IMR-90 (cell line): ENCODE measurements at regions not wholly inside any gene's neighbourhood (a gene's known extent, or its start where the extent isn't known, plus 50 kb on each side); places are given as distances from the start of the nearest gene placed in this dataset.

Source experiments
- ATAC-seq: fragments of 200-7000 bp; cut with Tn5 transposase; 2 replicates; pipeline ENCODE4 v1.9.1; 2020; ENCODE audit warnings: low read depth, mild to moderate bottlenecking, moderate library complexity
- BruUV-seq: library from RNA; stranded (reverse); fragments of 400-500 nt; replicated peaks from 2 replicates; lab custom pipeline; 2021; lab: Mats Ljungman, UMichigan
- CTCF ChIA-PET: fragments of 300-600 bp; formaldehyde crosslinking; extraction: SDS; loops from one replicate; lab custom pipeline; 2021; ENCODE audit warnings: antibody characterized with exemption; lab: Yijun Ruan, JAX
- POLR2A ChIA-PET: fragments of 300-600 bp; sonication (Branson Sonifier 250); formaldehyde crosslinking; loops from one replicate; lab custom pipeline; 2022; ENCODE audit warnings: antibody characterized with exemption; ENCODE audit not compliant: unreplicated experiment; lab: Charles Lee
- DNase-seq: peaks from one replicate; pipeline ENCODE4 v3.0.0; 2013
- H2AFZ ChIP-seq: replicated peaks from 2 replicates; pipeline ENCODE3; 2013; ENCODE audit warnings: low read length, mild to moderate bottlenecking; ENCODE audit not compliant: poor library complexity
- H2AK5ac ChIP-seq: 2 replicates; pipeline ENCODE4 v1.6.1; 2013; ENCODE audit warnings: low read depth, low read length, inconsistent platforms
- H2AK9ac ChIP-seq: replicated peaks from 2 replicates; pipeline ENCODE3; 2013; ENCODE audit warnings: mild to moderate bottlenecking, low read depth, low read length, moderate library complexity; ENCODE audit not compliant: poor library complexity
- H2BK120ac ChIP-seq: 2 replicates; pipeline ENCODE4 v1.6.1; 2013; ENCODE audit warnings: low read depth, low read length, inconsistent platforms
- H2BK15ac ChIP-seq: 3 replicates; pipeline ENCODE4 v1.6.1; 2013; ENCODE audit warnings: low read depth, low read length, inconsistent platforms
- H2BK20ac ChIP-seq: 2 replicates; pipeline ENCODE4 v1.6.1; 2013; ENCODE audit warnings: low read depth, mild to moderate bottlenecking, inconsistent platforms, low read length, moderate library complexity
- H2BK5ac ChIP-seq: 2 replicates; pipeline ENCODE4 v1.6.1; 2013; ENCODE audit warnings: mild to moderate bottlenecking, low read depth, low read length, inconsistent platforms; ENCODE audit not compliant: poor library complexity, severe bottlenecking
- H3K14ac ChIP-seq: replicated peaks from 2 replicates; pipeline ENCODE4 v1.6.1; 2013; ENCODE audit warnings: low read depth, low read length, inconsistent platforms
- H3K18ac ChIP-seq: 2 replicates; pipeline ENCODE4 v1.6.1; 2013; ENCODE audit warnings: low read depth, low read length, control low read depth
- H3K23ac ChIP-seq: 2 replicates; pipeline ENCODE4 v1.6.1; 2013; ENCODE audit warnings: low read depth, low read length, inconsistent platforms
- H3K27ac ChIP-seq: 2 replicates; pipeline ENCODE4 v1.5.1; 2013; ENCODE audit warnings: mild to moderate bottlenecking, control low read depth, low read length; ENCODE audit not compliant: insufficient read depth
- H3K27me3 ChIP-seq: 2 replicates; pipeline ENCODE4 v1.6.1; 2013; ENCODE audit warnings: low read length; ENCODE audit not compliant: control insufficient read depth, insufficient read depth
- H3K36me3 ChIP-seq: 2 replicates; pipeline ENCODE4 v1.6.1; 2013; ENCODE audit warnings: low read length, mixed read lengths; ENCODE audit not compliant: control insufficient read depth, insufficient read depth
- H3K4ac ChIP-seq: 2 replicates; pipeline ENCODE4 v1.6.1; 2013; ENCODE audit warnings: low read depth, low read length, inconsistent platforms
- H3K4me1 ChIP-seq: 2 replicates; pipeline ENCODE4 v1.6.1; 2013; ENCODE audit warnings: low read length, mixed read lengths; ENCODE audit not compliant: control insufficient read depth, insufficient read depth
- H3K4me2 ChIP-seq: 2 replicates; pipeline ENCODE4 v1.6.1; 2013; ENCODE audit warnings: low read depth, mild to moderate bottlenecking, control low read depth, low read length, moderate library complexity
- H3K4me3 ChIP-seq: 2 replicates; pipeline ENCODE4 v1.5.1; 2013; ENCODE audit warnings: low read depth, mild to moderate bottlenecking, control low read depth, low read length, moderate library complexity; ENCODE audit not compliant: insufficient read depth
- H3K56ac ChIP-seq: 2 replicates; pipeline ENCODE4 v1.6.1; 2013; ENCODE audit warnings: low read length, inconsistent platforms; ENCODE audit not compliant: insufficient read depth; ENCODE audit errors: extremely low read depth
- H3K79me1 ChIP-seq, 2 experiments: 2 replicates each; pipeline ENCODE4 v1.6.1; 2013; ENCODE audit warnings: low read length in 2 of 2, inconsistent platforms in 1 of 2, low read depth in 1 of 2
- H3K9ac ChIP-seq: 2 replicates; pipeline ENCODE4 v1.6.1; 2013; ENCODE audit warnings: low read depth, low read length, control low read depth
- H3K9me1 ChIP-seq: 2 replicates; pipeline ENCODE4 v1.6.1; 2013; ENCODE audit warnings: low read length, inconsistent platforms; ENCODE audit not compliant: insufficient read depth
- H3K9me3 ChIP-seq: 2 replicates; pipeline ENCODE4 v1.6.1; 2013; ENCODE audit warnings: low read length; ENCODE audit not compliant: control insufficient read depth, insufficient read depth
- H4K20me1 ChIP-seq: 2 replicates; pipeline ENCODE4 v1.6.1; 2013; ENCODE audit warnings: low read length, inconsistent platforms; ENCODE audit not compliant: insufficient read depth
- H4K5ac ChIP-seq: 2 replicates; pipeline ENCODE4 v1.6.1; 2013; ENCODE audit warnings: mild to moderate bottlenecking, low read depth, low read length, control low read depth
- H4K8ac ChIP-seq, 2 experiments: 2 replicates each; pipeline ENCODE4 v1.6.1; 2013; ENCODE audit warnings: low read depth in 2 of 2, low read length in 2 of 2, control low read depth in 1 of 2, inconsistent platforms in 1 of 2
- H4K91ac ChIP-seq: 2 replicates; pipeline ENCODE4 v1.6.1; 2013; ENCODE audit warnings: low read depth, low read length, inconsistent platforms; ENCODE audit not compliant: insufficient read depth
- BHLHE40 ChIP-seq: fragments of 150-350 bp; IDR thresholded peaks from 2 replicates; pipeline ENCODE4 v1.6.1; 2016; ENCODE audit warnings: mild to moderate bottlenecking, low read depth, low read length
- CEBPB ChIP-seq: IDR thresholded peaks from 2 replicates; pipeline ENCODE4 v1.6.1; 2012; ENCODE audit warnings: low read depth, low read length, improper control_type of control experiment
- CHD1 ChIP-seq: IDR thresholded peaks from 2 replicates; pipeline ENCODE4 v1.6.1; 2012; ENCODE audit warnings: low read depth, low read length, improper control_type of control experiment
- FOS ChIP-seq: fragments of 150-350 bp; IDR thresholded peaks from 2 replicates; pipeline ENCODE4 v1.6.1; 2016; ENCODE audit warnings: low read depth, low read length
- MAZ ChIP-seq: IDR thresholded peaks from 2 replicates; pipeline ENCODE4 v1.6.1; 2012; ENCODE audit warnings: low read depth, mild to moderate bottlenecking, low read length, improper control_type of control experiment, moderate library complexity, borderline replicate concordance
- MXI1 ChIP-seq: IDR thresholded peaks from 2 replicates; pipeline ENCODE4 v1.6.1; 2012; ENCODE audit warnings: low read depth, mild to moderate bottlenecking, low read length, moderate library complexity, borderline replicate concordance
- NFE2L2 ChIP-seq: fragments of 150-350 bp; IDR thresholded peaks from 2 replicates; pipeline ENCODE4 v1.6.1; 2016; ENCODE audit warnings: low read depth, mild to moderate bottlenecking, low read length
- POLR2A ChIP-seq: IDR thresholded peaks from 2 replicates; pipeline ENCODE4 v1.6.1; 2012; ENCODE audit warnings: mild to moderate bottlenecking, low read depth, low read length
- RAD21 ChIP-seq: IDR thresholded peaks from 2 replicates; pipeline ENCODE4 v1.6.1; 2012; ENCODE audit warnings: low read length, improper control_type of control experiment
- RCOR1 ChIP-seq: IDR thresholded peaks from 2 replicates; pipeline ENCODE4 v1.6.1; 2012; ENCODE audit warnings: mild to moderate bottlenecking, low read length, improper control_type of control experiment; ENCODE audit not compliant: insufficient replicate concordance
- RFX5 ChIP-seq: IDR thresholded peaks from 2 replicates; pipeline ENCODE4 v1.8.0; 2012; ENCODE audit warnings: low read depth, mild to moderate bottlenecking, low read length, moderate library complexity
- SMC3 ChIP-seq: fragments of 150-350 bp; IDR thresholded peaks from 2 replicates; pipeline ENCODE4 v1.6.1; 2016; ENCODE audit warnings: low read depth, mild to moderate bottlenecking, antibody characterized with exemption, low read length, moderate library complexity
- WGBS, 2 experiments: methylation state at CpG; one replicate each; pipeline versions ENCODE4 v1.1.5 to v1.1.7; 2013; ENCODE audit warnings: missing lambda C conversion rate in 2 of 2; ENCODE audit not compliant: insufficient read length in 1 of 2; ENCODE audit errors: extremely low coverage in 2 of 2; 5-methylcytosine and 5-hydroxymethylcytosine counted together
- dilution Hi-C: fragments of 300-500 bp; cut with HindIII; formaldehyde crosslinking; loops from one replicate; pipeline ENCODE4 v1.14.3; 2018; ENCODE audit warnings: low sequenced_read_pairs; ENCODE audit not compliant: unreplicated experiment
- in situ Hi-C: fragments of 300-500 bp; cut with MboI; formaldehyde crosslinking; loops from 3 replicates; pipeline ENCODE4 v1.14.3; 2019; ENCODE audit warnings: low sequenced_read_pairs, inconsistent platforms, mixed read lengths
- intact Hi-C: fragments of 100-400 bp; cut with micrococcal nuclease; formaldehyde crosslinking; loops from 2 replicates; pipeline ENCODE4 v1.10.0; 2022
- TF ChIP-seq, protein P1 (sequence below): fragments of 150-350 bp; IDR thresholded peaks from 2 replicates; pipeline ENCODE4 v1.6.1; 2016; ENCODE audit warnings: low read depth, mild to moderate bottlenecking, low read length, moderate library complexity, borderline replicate concordance

DNA sequence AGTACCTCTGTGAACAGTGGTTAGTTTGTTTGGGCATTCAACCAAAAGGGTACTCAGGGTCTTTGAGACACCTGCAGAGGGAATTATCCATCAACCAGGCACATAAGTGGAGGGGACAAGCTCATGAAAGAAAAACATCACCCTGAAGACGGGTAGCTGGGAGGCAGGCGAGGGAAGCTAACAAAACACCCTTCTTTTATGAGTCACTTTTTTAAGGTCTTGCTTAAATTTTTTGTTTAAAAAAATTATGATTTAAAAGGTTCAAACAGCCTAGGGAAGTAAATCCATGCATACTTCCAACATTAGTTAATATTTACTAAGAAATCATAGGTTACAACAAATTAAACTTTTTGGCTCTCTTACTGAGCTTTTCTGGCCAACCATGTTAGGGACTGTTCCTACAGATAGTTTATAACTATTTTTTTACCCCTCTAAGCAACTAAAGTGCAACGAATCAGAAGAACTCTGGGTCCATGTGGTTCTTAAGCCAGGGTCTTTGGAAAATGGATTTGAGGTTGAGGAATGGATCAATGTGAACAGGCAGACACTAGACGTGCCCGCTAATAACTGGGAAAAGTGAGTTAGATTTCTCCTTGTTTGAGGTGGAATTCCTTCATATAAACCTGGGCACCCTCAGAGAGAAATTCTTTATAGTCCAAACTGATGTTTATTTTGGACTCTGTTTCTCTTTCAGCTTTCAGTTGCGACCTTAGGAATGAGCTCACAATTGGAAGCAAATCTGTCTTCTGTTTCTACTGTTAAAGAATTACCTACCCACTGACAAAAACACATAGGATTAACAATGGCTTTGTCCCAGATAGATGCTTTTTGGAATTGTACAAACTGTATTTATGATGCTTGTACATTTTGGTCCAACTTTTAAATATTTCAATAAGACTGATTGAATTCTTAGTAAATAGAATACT lies 123.0 kb downstream of the LYPLAL1 start:
- Histone ChIP-seq H3K4me2 (peak overlapping the region; percentile 66; the same call in 1 of the 2 replicates), H3K14ac (no peak overlapping the region), H3K9me3 (no peaks in the 10 kb centered on the region), H2AFZ (no peak overlapping the region), H3K4me3 (no peak overlapping the region), H2BK120ac (peak overlapping the region; percentile 38; the same call in 1 of the 2 replicates), H3K23ac (0 out of 2 replicates have a peak overlapping the region, but pooled peaks have one; percentile 1), H2AK9ac (no peak overlapping the region), H3K56ac (no peak overlapping the region), H2BK20ac (peak overlapping the region; percentile 22; the same call in 1 of the 2 replicates), H2BK15ac (peak overlapping the region; percentile 42; the same call in 1 of the 3 replicates), H3K36me3 (no peaks in the 10 kb centered on the region), H3K27ac (peak overlapping the region; percentile 87; the same call in 1 of the 2 replicates), H3K27me3 (no peaks in the 10 kb centered on the region), H2BK5ac (peak overlapping the region; percentile 25), H3K79me1 (no peaks in the 10 kb centered on the region), H3K4me1 (peaks cover 10% of the 10 kb centered on the region), H4K5ac (peak overlapping the region; percentile 74), H3K9me1 (no peaks in the 10 kb centered on the region), H4K20me1 (no peaks in the 10 kb centered on the region), H2AK5ac (no peak overlapping the region), H3K9ac (no peak overlapping the region), H3K4ac (peak overlapping the region; percentile 9; the same call in 1 of the 2 replicates), H3K18ac (peak overlapping the region; percentile 98), H4K91ac (peak overlapping the region; percentile 36), H4K8ac (peak overlapping the region; percentile 11 to 20; a peak in 1 of 4 replicates)
- ATAC-seq (peak; percentile 78), DNase-seq (peak; percentile 68)
- dilution Hi-C loops, result no loop called here
- ChIA-PET POLR2A (no interaction called here), CTCF (no interaction called here)
- in situ Hi-C loops, result no loop called here
- WGBS, 2 experiments, result no CpG with 5 or more reads among the region's 6 CpGs
- TF ChIP-seq NFE2L2 (no peak), FOS (no peak), BHLHE40 (no peak), POLR2A (no peak), MAZ (no peak), RCOR1 (no peak), RAD21 (no peak), CEBPB (no peak), CHD1 (no peak), SMC3 (no peak), RFX5 (no peak), MXI1 (no peak)
- TF ChIP-seq, protein P1, sequence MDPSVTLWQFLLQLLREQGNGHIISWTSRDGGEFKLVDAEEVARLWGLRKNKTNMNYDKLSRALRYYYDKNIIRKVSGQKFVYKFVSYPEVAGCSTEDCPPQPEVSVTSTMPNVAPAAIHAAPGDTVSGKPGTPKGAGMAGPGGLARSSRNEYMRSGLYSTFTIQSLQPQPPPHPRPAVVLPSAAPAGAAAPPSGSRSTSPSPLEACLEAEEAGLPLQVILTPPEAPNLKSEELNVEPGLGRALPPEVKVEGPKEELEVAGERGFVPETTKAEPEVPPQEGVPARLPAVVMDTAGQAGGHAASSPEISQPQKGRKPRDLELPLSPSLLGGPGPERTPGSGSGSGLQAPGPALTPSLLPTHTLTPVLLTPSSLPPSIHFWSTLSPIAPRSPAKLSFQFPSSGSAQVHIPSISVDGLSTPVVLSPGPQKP, result no peak
- BruUV-seq, result no TSS peak
- intact Hi-C loops, result no loop called here
